ENCODE measurements at regions not wholly inside any gene's neighbourhood (a gene's known extent, or its start where the extent isn't known, plus 50 kb on each side); places are given as distances from the start of the nearest gene placed in this dataset.

DNA sequence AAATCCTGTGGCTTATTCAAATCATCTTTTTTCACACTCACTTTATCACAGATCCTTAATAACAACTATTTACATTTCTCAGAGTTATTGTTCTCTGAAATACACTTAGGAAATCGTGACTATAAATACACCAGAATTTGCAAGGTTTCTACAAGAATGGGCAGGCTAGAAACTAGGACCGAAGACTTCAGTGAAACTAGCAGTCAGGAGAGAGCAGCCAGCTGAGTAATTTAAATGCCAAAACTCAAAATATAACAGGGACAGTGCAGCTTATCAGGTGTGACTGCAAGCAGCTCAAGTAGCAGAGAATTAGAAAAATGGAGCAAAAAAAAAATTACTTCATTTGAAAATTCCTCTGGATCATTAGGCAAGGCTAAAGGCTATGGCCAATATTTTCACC lies 719.3 kb upstream of the ZNF608 start:
- TF ChIP-seq, protein P1, sequence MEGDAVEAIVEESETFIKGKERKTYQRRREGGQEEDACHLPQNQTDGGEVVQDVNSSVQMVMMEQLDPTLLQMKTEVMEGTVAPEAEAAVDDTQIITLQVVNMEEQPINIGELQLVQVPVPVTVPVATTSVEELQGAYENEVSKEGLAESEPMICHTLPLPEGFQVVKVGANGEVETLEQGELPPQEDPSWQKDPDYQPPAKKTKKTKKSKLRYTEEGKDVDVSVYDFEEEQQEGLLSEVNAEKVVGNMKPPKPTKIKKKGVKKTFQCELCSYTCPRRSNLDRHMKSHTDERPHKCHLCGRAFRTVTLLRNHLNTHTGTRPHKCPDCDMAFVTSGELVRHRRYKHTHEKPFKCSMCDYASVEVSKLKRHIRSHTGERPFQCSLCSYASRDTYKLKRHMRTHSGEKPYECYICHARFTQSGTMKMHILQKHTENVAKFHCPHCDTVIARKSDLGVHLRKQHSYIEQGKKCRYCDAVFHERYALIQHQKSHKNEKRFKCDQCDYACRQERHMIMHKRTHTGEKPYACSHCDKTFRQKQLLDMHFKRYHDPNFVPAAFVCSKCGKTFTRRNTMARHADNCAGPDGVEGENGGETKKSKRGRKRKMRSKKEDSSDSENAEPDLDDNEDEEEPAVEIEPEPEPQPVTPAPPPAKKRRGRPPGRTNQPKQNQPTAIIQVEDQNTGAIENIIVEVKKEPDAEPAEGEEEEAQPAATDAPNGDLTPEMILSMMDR (IDR thresholded peaks at IDR 0.05 in 2 of 3, conservative IDR thresholded peaks at IDR 0.05 in 1 of 3; ENCODE audit: control insufficient read depth in 2 of 3, extremely low read depth in 1 of 3, insufficient read depth in 1 of 3, low read depth in 3 of 3, low read length in 3 of 3) = no peak
- TF ChIP-seq SIN3A (IDR thresholded peaks at IDR 0.05; ENCODE audit: low read depth, low read length) = no peak

Measured in GM12878 (cell line).